ENCODE measurements at regions not wholly inside any gene's neighbourhood (a gene's known extent, or its start where the extent isn't known, plus 50 kb on each side); places are given as distances from the start of the nearest gene placed in this dataset.
"Not testable (repeated sequence)": the region's sequence is repeated elsewhere in the genome, so short reads cannot be mapped to it uniquely, and the experiment has no call there.

DNA sequence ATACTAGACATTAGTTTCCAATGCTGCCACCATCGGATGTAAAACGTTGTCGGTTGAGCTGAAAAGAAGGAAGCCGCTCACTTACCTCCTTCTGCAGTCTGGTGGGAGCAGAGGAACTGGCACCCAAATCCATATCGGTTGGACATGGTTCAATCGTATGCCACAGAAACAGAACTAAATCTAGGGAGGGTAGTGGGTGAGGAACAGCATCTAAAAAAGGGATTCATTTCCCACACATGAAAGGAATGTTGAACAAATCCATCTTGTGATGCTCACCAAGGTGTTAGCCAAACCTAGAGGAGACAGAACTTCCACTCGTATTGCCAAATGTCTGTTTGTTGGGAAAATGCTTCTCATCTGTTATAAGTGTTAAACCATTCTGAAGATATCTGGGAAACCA is 532.7 kb downstream of the NLGN4X start:
- no peak for DNase-seq

DNA sequence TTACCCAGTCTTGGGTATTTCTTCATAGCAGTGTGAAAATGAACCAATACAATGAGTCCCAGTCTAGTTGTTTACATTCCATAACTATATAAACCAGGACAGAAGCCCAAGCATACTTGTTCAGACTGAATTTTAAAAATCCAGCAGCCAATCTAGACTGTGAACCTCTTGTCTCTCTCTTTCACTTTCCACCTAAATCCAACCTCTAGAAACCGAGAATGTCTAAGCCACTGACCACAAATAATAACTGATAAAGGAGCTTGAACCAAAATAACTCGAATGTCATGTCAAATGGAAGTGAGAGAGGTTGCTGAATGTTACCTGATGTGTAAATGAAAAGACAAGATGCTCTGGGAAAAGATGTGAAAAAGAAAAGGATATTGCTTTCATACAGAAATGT is 544.7 kb downstream of the NLGN4X start:
- DNase-seq, result no peak

DNA sequence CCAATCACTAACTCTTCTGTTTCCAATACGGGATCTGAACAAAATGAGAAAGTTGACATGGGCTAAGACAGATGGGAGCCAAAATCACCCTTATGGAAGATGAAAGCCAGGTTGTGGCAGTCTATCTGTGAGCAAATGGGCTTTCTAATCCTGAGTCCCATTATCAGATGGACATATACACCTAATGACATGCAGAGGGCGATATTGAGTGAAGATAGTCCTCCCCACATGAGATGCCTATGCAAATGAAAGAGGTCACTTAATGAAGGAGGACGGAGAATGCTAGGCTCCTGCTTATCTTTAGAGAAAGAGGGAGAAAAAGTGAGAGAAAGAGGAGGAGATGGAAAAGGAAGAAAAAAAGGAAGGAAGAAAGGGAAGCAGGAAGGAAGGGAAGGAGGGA is 547.5 kb downstream of the NLGN4X start:
- peak; percentile 1 for DNase-seq

DNA sequence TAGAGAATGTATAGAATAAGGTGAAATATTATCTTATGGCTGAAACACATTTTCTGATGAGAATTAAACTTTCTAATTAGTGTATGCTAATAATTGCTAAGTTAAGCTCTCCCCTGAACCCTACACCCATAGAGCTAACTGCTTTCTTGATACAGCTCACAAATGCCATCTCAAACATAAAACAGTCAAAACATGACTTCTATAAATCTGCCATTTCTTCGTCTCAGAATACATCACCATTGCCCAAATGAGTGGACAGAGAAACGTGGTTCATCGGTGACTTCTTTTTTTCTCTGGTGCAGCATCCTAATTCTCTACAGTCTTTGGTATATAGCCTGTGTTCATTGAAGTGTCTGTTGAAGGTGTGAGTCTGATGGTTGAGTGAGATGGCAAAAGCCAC is 554.6 kb downstream of the NLGN4X start:
- DNase-seq, result no peak

DNA sequence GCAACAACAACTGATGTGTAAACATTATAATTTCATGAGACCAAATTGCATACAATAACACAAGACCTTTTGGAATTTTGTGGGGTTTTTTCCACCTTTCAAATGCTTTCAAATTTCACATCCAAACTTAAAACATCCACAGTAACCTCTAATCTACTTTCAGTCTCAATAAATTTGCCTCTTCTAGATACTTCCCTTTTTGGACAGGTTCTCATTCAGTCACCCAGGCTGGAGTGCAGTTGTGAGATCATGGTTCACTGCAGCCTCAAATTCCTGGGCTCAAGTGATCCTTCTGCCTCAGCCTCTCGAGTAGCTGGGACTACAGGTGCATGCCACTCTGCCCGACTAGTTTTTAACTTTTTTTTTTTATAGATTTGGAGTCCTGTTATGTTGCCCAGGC is 556.6 kb downstream of the NLGN4X start:
- DNase-seq, result no peak

DNA sequence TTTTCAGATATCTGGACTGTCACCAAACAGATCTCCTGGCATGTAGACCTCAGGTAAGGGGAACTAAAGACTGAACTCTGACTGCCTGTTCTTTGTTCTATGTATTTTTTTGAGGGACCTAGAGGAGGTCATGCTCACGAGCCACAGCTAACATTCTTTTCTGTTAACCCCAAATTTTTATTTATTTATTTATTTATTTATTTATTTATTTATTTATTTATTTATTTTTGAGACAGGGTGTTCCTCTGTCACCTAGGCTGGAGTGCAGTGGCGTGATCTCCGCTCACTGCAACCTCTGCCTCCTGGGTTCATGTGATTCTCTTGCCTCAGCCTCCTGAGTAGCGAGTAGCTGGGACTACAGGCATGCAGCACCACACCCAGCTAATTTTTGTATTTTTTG is 562.0 kb downstream of the NLGN4X start:
- DNase-seq, result not testable (repeated sequence)

DNA sequence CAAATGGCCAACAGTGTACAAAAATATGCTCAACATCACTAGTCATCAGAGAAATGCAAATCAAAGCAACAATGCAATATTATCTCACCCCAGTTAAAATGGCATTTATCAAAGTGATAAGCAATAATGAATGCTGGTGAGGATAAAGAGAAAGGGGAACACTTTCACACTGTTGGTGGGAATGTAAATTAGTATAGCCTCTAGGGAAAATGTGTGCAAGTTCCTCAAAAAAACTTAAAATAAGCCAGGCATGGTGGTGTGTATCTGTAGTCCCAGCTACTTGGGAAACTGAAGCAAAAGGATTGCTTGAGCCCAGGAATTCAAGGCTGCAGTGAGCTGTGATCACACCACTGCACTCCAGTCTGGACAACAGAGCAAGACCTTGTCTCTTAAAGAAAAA is 572.1 kb downstream of the NLGN4X start:
- no peak for DNase-seq

DNA sequence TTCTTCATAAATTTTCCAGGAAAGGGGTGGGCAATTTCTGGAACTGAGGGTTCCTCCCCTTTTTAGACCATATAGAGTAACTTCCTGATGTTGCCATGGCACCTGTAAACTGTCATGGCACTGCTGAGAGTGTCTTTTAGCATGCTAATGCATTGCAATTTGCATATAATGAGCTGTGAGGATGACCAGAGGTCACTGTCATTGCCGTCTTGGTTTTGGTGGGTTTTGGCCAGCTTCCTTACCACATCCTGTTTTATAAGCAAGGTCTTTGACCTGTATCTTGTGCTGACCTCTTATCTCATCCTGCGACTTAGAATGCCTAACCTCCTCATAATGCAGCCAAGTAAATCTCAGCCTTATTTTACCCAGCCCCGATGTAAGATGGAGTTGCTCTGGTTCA is 577.8 kb downstream of the NLGN4X start:
- no peak for DNase-seq

DNA sequence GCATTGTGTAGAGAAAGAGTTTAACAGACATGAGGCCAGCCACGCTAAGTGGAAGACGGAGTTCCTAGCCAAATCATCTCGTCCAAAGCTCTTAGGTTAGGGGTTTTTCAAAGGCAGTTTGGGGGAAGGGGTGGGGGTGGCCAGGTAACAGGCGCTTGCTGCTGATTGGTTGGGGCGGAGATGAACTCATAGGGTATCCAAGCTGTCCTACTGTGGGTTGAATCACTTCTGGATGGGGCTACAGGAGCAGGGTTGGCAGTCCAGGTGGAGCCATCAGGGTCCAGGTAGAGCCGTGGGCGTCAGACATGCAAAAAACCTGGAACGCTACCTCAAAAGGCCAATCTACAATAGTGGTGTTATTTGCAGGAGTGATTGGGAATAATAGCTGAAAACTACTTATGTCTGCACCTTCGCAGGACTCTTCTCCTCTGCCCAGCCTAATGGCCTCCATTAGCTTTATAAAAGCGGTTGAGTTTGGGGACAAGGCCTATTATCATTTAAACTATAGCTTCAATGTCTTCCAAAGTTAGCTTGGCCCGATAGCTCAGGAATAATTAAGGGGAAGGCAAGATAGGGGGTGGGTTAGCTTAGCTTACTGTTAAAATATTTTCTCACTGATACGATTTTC is 579.6 kb downstream of the NLGN4X start:
- DNase-seq, result no peak

DNA sequence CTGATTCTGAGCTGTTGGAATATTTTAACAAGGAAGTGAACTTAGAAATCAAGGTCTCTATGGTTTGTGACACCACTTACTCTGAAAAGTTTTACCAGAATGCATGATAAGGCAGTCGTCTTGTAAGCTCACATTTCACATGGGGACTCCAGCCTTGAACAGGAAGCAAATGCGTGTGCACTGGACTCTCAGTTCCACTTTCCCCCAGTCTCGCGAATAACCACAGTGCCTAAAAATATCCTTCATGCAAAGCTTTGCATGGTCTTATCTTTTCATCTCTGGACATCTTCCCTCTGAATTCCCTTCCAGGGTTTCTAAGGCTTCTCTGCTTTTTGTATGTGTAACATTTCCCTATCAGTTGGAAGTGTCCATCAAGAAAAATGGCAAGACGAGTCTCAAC is 581.8 kb downstream of the NLGN4X start:
- no peak for DNase-seq

DNA sequence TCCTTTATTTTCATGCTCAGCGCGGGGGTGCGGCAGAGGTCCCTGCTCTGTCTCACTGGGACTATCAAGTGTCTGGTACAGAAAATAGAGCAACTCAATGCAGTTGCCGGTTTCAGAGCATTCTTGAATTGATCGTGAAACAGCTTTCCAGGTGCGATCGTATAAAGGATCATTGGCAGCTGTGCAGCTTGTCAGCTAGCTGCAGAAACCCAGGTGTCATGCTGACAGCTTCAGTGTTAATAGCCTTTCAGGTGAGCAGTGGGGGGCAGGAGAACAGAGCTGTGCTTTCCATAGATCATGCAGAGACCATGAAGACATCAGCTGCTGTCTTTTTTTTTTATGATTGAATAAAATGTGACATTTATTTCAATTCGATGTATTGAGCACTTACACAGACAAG is 583.9 kb downstream of the NLGN4X start:
- no peak for DNase-seq

DNA sequence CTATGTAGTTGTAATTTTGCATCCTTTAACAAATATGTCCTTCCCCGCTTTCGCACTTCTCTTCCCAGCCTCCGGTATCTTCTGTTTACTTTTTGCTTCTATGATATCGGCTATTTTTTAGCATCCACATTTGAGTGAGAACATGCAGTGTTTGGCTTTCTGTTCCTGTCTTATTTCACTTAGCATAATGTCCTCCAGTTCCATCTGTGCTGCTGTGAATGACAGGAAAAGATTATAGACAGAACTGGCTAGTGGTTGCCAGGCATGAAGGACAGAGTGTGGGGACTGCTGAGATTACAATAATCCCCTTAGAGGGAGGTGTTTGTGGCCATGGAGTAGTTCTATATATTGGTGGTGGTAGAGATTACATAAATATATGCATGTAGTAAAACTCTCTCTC is 588.6 kb downstream of the NLGN4X start:
- DNase-seq, result no peak

DNA sequence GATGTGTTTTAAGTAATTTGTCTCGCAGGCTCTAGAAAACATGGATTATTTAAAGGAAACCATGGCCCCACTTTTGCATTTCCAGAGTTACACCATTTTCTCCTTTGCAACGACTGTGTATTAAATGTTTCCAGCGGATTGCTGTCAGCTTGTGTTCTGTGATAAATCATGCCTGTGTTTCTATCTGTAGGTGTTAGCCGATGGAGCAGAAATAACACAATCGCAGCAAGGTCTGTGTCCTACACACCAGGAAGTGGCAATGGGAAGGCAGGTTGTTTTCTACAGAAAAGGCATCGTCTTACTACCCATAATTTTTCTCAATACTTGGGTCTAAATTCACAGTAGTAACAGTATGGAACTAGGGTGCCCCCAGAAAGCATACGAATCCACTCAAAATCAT is 590.1 kb downstream of the NLGN4X start:
- DNase-seq, result no peak

DNA sequence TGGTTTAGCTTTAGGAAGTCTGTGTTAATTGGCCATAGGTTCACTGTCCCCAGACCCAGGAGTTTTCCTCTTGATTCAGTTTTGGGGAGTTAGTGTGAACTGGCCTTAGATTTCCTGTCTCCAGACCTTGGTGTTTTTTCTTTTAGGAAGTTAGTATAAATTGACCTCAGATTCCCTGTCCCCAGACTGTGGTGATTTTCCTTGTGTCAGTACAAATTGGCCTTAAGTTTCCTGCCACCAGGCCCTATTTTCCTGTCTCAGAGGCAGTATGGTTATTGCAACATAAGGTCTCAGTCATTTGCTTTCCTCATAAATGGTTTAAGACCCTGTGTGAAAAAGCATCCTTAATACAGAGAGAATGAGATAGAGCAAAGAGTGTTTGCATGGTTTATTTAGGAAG is 595.8 kb downstream of the NLGN4X start:
- no peak for DNase-seq

DNA sequence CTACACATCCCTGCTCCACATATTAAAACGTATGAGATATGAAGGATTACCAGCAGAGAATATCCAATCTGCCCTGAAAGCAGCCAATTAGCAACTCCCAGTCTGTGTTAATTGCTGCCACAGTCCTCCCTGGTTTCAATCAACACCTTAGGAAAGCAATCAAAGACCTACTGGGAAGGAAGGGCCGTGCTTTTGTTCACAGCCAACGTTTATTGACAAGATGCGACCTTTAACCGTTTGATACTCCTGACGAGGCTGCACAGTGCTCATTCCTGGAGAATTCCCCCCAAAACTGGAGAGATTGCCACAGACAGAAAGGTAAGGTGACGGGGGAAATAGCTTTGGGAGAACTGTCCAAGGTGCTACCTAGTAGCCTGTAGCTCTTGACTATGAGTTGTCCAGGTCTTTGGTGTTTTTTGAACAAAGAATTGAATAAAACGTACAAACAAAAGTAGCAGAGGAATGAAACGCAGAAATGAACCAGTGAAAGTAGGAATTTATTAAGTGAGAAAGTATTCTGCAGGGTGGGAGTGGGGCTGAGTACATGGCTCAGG is 596.5 kb downstream of the NLGN4X start:
- no peak for DNase-seq

DNA sequence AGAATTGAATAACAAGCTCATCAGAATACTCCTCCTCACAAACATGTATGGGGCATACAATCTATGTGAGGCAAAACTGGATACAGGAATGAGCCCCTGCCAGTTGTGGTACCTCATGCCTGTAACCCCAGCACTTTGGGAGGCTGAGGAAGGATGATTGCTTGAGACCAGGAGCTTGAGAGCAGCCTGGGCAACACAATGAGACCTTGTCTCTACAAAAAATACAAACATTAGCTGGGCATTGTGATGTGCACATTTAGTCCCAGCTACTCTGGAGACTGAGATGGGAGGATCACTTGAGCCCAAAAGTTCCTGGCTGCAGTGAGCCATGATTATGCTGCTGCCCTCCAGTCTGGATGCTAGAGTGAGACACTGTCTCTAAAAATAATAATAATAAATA is 611.0 kb downstream of the NLGN4X start:
- DNase-seq, result no peak

DNA sequence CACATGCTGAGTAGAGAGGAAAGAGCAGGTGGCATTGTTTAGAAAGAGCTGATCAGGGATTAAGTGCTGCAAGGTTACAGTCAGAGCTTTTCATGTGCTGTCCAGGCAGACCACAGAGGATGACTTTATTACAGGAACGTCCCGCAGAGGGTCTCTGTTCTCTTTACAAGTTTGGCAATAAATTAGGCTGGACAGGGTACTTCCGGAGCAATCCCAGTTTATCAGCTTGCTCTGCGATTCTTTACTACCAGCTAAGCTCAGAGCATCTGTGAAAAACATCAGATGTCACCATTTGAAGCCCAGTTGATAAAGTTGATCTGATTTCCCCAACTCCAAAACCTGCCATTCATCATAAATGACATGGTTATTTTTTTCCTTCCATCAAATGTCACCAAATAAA is 633.1 kb downstream of the NLGN4X start:
- DNase-seq, result no peak

DNA sequence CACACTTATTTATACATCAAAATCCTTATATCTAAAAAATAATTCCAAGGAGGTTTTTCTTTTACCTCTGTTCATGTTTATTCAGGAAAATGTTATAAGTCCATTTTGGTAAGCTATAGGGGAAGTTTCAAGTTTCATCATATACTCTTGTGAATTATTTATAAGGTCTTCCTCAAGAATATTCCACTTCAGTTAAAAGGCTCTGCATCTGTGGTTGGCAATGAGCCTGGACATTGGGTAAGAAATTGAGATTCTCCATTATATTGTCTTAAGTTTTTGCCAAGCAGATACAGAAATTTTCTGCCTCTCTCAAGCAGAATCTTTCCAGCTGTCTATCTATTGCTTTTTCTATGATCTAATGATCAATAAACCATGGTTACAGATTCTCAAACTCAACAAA is 641.9 kb downstream of the NLGN4X start:
- DNase-seq, result no peak

DNA sequence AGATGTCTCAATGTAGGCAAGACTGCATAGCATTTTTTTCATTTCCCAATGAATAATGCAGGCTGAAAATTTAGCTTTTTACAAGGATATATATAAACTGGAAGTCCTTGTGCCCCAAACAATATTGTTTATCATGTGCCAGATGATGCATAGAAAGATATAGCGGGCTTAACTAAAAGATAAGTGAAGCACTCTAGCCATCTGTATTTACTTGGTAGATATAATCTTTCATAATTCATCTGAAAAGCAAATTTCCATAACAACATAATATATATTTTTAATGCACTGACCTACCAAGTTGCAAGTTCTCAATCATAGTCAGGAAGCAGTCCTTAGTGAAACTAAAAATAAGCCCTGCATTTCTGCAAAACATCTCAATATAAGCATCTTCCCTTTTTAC is 653.3 kb downstream of the NLGN4X start:
- no peak for DNase-seq

DNA sequence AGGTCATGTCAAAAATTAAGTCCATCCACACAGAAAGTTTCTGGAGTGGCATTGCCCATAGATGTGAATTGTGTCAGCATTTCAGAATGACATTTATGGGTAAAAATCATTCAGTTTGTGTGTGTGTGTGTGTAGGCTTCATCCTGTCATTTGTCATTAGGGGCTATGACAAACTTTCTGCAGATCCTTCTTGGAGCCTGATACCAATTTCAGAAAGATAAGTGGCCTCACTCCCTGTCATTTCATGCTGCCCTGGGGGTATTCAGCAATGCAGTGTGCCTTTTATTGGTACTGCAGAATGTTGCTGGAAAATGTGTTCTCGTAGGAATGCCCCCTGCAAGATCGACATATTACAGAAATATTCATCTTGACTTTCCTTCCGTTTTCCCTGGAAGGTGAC is 659.7 kb downstream of the NLGN4X start:
- no peak for DNase-seq

DNA sequence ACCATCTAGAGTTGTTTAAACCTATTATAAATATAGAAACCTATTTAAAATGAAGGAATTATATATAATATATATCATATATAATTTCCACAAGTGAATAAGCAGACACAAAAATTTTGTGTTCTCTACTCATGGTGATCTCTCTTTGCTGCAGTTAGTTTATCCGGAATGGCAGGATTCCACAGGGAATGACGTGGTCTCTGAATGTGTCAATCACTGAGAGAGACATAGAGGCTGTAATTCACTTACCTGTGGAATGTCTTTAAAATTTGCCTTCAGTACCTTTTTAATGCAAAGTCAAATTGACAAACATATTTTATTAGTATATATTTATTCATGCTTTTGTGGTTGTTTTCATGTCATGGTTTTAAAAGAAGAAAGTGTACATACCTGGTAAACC is 669.3 kb downstream of the NLGN4X start:
- DNase-seq, result no peak

DNA sequence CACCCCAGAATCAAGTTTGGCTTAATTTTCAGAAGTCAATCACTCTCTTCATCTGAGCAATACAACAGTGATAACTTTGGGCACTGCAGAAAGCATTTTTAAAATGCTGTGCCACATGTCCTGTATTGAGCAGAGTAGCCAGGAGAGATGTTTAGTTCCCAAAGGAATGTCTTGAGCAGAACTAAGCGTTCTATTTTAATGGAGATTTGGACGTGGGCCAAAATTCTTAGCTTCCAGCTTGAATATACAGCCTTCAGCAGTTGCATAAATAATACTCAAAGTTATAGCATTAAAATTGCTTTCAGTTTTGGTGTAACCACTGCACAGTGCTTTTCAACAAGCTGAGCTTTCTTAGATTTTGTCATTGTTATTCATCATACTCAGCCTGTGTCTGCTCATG is 679.2 kb downstream of the NLGN4X start:
- DNase-seq, result no peak

DNA sequence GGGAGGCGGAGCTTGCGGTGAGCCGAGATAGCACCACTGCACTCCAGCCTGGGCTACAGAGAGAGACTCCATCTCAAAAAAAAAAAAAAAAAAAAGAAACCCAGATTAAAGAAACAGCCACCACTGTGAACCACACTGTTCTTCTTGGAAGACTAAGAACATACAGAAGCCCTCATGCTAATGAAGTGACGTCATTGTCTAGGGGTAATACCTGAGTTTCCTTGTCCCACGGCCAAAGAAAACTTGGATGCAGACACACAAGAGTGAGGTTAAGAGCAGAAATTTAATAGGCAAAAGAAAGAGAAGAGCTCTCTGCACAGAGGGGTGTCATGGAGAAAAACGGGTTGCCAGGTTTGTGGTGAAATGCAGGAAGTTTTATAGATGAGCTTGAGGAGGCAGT is 691.6 kb downstream of the NLGN4X start:
- no peak for DNase-seq

DNA sequence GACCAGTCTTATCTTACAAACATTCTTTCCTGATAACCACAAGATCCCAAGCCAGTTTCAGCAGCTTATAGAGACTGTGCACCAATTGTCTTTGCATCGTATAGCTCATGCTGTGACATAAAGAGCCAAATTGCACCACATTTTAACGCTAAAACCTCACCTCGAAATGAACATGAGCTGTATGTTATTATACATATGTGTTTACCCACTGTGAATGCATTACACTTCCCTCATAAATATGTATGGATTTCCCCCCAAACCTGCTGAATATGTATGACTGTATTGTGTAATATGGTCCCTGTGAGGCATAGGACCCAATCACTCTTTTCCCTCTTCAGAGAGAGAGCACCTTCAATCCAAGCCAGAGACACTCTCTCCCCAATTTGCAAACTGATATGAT is 692.4 kb downstream of the NLGN4X start:
- no peak for DNase-seq

DNA sequence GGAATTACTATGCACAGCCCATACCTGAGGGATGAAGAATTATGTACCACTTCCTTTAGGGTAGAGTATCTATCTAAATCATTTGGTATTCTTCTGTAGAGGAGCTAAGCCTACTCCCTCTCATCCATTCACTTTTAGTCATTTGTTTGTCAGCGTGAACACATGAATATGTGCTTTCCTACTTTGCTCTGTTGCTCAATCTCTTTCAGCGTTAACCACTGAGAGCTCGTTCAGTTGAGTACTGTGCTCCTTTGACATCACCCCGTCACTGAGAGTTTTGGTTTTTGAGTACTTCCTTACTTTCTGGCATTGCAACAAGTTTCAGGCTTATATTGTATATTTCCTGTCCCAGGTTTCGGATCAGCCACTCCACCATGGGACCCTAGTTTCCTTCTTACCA is 700.6 kb downstream of the NLGN4X start:
- no peak for DNase-seq

DNA sequence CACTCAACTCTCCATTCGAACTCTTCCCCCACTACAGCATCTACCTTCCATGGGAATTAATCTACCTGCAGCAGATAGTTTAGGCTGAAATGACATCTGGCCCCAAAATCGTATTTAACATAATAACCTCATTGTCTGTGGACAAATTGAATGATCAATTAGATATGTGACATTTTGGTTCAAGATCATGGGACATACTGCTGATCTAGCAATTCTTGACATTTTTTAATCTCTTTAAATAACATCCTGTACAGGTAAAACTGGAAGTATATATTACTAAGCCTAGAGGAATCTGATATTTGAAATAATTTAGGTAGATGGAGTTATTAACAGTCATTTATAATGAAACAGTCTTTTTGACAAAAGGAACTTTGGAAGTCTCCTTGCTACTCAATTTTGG is 702.5 kb downstream of the NLGN4X start:
- no peak for DNase-seq

All from activated CD4-positive, alpha-beta T cell treated with anti-CD3 and anti-CD28 coated beads, Interleukin-10, Interleukin-2, amounts not matched to agents 100 ng/mL and 50 ng/mL, durations not matched to agents 16 hours and 8 hours (primary cell).